Stimulated activated CD4-positive, alpha-beta T cell treated with anti-CD3 and anti-CD28 coated beads, Interleukin-1b, Interleukin-23, amount 100 ng/mL, for 4 hours (primary cell): ENCODE measurements at regions not wholly inside any gene's neighbourhood (a gene's known extent, or its start where the extent isn't known, plus 50 kb on each side); places are given as distances from the start of the nearest gene placed in this dataset.
"Not testable (repeated sequence)": the region's sequence is repeated elsewhere in the genome, so short reads cannot be mapped to it uniquely, and the experiment has no call there.

Experiments
- DNase-seq, 2 donors: peaks; one replicate each; pipeline ENCODE4 v3.0.0-alpha.2; 2020; ENCODE audit warnings: low read depth in 2 of 2

- DNase-seq: no peak
Observed at GRCh38 chr17:71760062-71760720, 360.6 kb upstream of the SOX9 start.

- DNase-seq: no peak
Observed at GRCh38 chr17:71762526-71762925, 358.3 kb upstream of the SOX9 start.

GRCh38 chr17:71764505-71764904, 356.3 kb upstream of the SOX9 start:
- no peak for DNase-seq

GRCh38 chr17:71765437-71765836, 355.4 kb upstream of the SOX9 start:
- DNase-seq: no peak

- no peak for DNase-seq
Observed at GRCh38 chr17:71769850-71770249, 351.0 kb upstream of the SOX9 start.

- DNase-seq: no peak
Observed at GRCh38 chr17:71777048-71777640, 343.7 kb upstream of the SOX9 start.

- DNase-seq: no peak
Observed at GRCh38 chr17:71779482-71779881, 341.3 kb upstream of the SOX9 start.

GRCh38 chr17:71780596-71780995, 340.2 kb upstream of the SOX9 start:
- DNase-seq: no peak

GRCh38 chr17:71782021-71782420, 338.8 kb upstream of the SOX9 start:
- not testable (repeated sequence) for DNase-seq

- DNase-seq: no peak
Observed at GRCh38 chr17:71790791-71791190, 330.0 kb upstream of the SOX9 start.

- DNase-seq: no peak
Observed at GRCh38 chr17:71791311-71791710, 329.5 kb upstream of the SOX9 start.

GRCh38 chr17:71792966-71793365, 327.9 kb upstream of the SOX9 start:
- no peak for DNase-seq

GRCh38 chr17:71793518-71793917, 327.3 kb upstream of the SOX9 start:
- no peak for DNase-seq

- DNase-seq: no peak
Observed at GRCh38 chr17:71798701-71799100, 322.1 kb upstream of the SOX9 start.

GRCh38 chr17:71799657-71800056, 321.2 kb upstream of the SOX9 start:
- DNase-seq: no peak

- no peak for DNase-seq
Observed at GRCh38 chr17:71801301-71801700, 319.5 kb upstream of the SOX9 start.

- DNase-seq: no peak
Observed at GRCh38 chr17:71802663-71803062, 318.2 kb upstream of the SOX9 start.

GRCh38 chr17:71803656-71804284, 317.1 kb upstream of the SOX9 start:
- DNase-seq: no peak

- DNase-seq: no peak
Observed at GRCh38 chr17:71809537-71809936, 311.3 kb upstream of the SOX9 start.

GRCh38 chr17:71813861-71814260, 307.0 kb upstream of the SOX9 start:
- DNase-seq: not testable (repeated sequence)

- DNase-seq: no peak
Observed at GRCh38 chr17:71821511-71821910, 299.3 kb upstream of the SOX9 start.

- no peak for DNase-seq
Observed at GRCh38 chr17:71824671-71825070, 296.1 kb upstream of the SOX9 start.

- DNase-seq: no peak
Observed at GRCh38 chr17:71825687-71826086, 295.1 kb upstream of the SOX9 start.
